Activated CD4-positive, alpha-beta memory T cell treated with anti-CD3 and anti-CD28 coated beads, Interleukin-2, amount 10 ng/mL, durations not matched to agents 7 days and 5 days (primary cell): ENCODE measurements at regions not wholly inside any gene's neighbourhood (a gene's known extent, or its start where the extent isn't known, plus 50 kb on each side); places are given as distances from the start of the nearest gene placed in this dataset.
"Not testable (repeated sequence)": the region's sequence is repeated elsewhere in the genome, so short reads cannot be mapped to it uniquely, and the experiment has no call there.

Experiments
- CTCF ChIA-PET: fragments of 350-600 bp; sonication (Branson Sonifier 250); formaldehyde crosslinking; loops from one replicate; lab custom pipeline; 2021; ENCODE audit warnings: antibody characterized with exemption, inconsistent platforms; lab: Charles Lee
- POLR2A ChIA-PET: fragments of 350-600 bp; sonication (Branson Sonifier 250); formaldehyde crosslinking; loops from one replicate; lab custom pipeline; 2021; ENCODE audit warnings: antibody characterized with exemption; lab: Charles Lee
- DNase-seq: peaks from one replicate; pipeline ENCODE4 v3.0.0-alpha.2; 2020
- H3K27ac Mint-ChIP-seq: one replicate; pipeline ENCODE4 v1.8.0; 2021; ENCODE audit warnings: mild to moderate bottlenecking, mixed read lengths
- H3K27me3 Mint-ChIP-seq: one replicate; pipeline ENCODE4 v1.8.0; 2021; ENCODE audit warnings: mixed read lengths
- H3K36me3 Mint-ChIP-seq: one replicate; pipeline ENCODE4 v1.8.0; 2021; ENCODE audit warnings: low read depth, mixed read lengths
- H3K4me1 Mint-ChIP-seq: one replicate; pipeline ENCODE4 v1.8.0; 2021; ENCODE audit warnings: mixed read lengths
- H3K4me3 Mint-ChIP-seq: one replicate; pipeline ENCODE4 v1.8.0; 2021; ENCODE audit warnings: mild to moderate bottlenecking, mixed read lengths
- H3K9me3 Mint-ChIP-seq: one replicate; pipeline ENCODE4 v1.8.0; 2021; ENCODE audit warnings: mixed read lengths

DNA sequence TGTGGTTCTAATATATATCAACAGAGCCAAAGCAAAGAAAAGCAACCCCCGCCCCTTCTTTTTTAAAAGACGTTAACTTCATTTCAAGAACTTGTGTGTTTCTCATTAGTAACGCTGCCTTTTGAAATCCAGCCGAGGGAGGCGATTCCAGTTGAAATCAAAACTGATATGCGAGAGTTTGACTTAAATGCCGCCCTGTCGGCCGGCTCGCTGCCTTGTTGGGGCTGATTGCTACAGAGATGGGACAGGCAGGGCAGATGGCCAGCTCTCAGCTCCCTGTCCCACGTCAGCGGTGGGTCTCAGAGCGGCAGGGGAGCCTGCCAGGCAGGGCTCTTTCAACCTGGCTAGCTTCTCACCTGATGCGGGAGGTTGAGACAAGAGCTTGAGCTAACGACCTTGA lies 51.9 kb upstream of the ALX4 start:
- no peak overlapping the region for H3K27ac Mint-ChIP-seq
- ChIA-PET CTCF (no interaction called here), POLR2A (no interaction called here)
- no peaks in the 10 kb centered on the region for H3K36me3 Mint-ChIP-seq
- H3K4me1 Mint-ChIP-seq = no peaks in the 10 kb centered on the region
- no peaks in the 10 kb centered on the region for H3K9me3 Mint-ChIP-seq
- DNase-seq = no peak
- H3K4me3 Mint-ChIP-seq = no peak overlapping the region
- H3K27me3 Mint-ChIP-seq = peaks cover 15% of the 10 kb centered on the region

DNA sequence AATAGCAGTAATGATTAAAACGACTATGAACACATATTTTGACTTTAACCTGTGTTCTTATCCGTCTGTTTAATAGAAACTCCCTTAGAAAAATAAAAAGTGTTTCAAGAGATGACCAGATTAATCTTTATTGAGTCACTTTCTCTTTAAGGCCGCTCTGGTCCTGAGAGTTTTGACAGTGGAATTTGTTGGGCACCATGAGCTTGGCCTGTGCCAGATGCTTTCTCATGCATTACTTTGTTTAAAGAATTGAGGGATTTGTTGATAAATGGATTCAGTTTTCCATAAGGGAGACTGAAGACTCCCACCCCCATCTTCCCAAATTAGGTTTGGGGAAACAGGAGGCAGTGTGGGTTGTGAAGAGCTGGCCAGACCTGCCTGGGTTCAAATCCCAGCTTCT lies 53.2 kb upstream of the ALX4 start:
- CTCF ChIA-PET = no interaction called here
- H3K9me3 Mint-ChIP-seq = no peaks in the 10 kb centered on the region

DNA sequence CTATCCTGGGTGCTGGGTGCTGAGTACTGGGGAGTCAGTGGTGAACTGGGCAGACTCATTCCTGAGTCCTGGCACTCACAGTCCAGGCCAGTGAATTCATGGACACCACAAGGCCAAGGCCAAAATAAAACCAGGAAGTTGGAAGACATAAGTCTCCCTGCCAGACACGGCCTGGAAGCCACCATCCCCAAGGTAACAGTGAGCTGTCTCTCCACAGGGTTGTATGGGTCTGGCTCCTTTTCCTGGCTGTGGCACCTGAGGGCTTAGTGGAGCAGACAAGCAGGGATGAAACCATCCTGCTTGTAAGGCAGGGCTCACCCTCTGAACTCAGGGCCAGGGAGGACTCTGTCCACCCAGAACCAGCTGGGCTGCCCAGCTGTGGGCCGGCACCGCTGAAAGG lies 54.7 kb upstream of the ALX4 start:
- Mint-ChIP-seq H3K9me3 (no peaks in the 10 kb centered on the region), H3K36me3 (no peaks in the 10 kb centered on the region), H3K4me3 (no peak overlapping the region), H3K27ac (no peak overlapping the region), H3K4me1 (no peaks in the 10 kb centered on the region), H3K27me3 (peaks cover 16% of the 10 kb centered on the region)
- no peak for DNase-seq
- ChIA-PET POLR2A (no interaction called here), CTCF (no interaction called here)

More for the DNA sequence above, 53.2 kb upstream of the ALX4 start:
- no peak for DNase-seq
- H3K4me3 Mint-ChIP-seq = no peak overlapping the region
- no peaks in the 10 kb centered on the region for H3K36me3 Mint-ChIP-seq
- H3K4me1 Mint-ChIP-seq = no peaks in the 10 kb centered on the region
- peaks cover 13% of the 10 kb centered on the region for H3K27me3 Mint-ChIP-seq
- POLR2A ChIA-PET = no interaction called here
- H3K27ac Mint-ChIP-seq = no peak overlapping the region

DNA sequence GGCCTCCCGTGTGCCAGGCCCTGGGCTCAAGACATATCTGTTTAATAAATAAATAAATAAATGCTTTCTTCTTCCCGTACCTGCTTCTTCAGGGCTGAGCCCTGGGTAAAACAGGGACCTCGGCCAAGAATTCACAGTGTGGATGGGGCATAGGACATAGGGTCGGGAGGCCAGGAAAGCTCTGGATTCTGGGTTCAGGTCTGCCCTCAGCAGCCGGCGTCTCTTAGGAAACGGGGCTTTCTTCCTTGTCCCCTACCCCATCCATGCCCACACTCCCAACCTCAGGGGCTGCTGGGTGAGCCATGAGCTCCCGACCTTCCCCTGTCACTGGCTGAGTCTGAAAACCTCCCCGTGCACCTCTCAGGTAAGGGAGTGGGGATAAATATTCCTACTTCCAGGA lies 55.7 kb upstream of the ALX4 start:
- Mint-ChIP-seq H3K36me3 (no peaks in the 10 kb centered on the region), H3K27me3 (peaks cover 16% of the 10 kb centered on the region), H3K9me3 (no peaks in the 10 kb centered on the region), H3K27ac (no peak overlapping the region), H3K4me3 (no peak overlapping the region), H3K4me1 (no peaks in the 10 kb centered on the region)
- POLR2A ChIA-PET = no interaction called here
- no peak for DNase-seq
- CTCF ChIA-PET = no interaction called here

DNA sequence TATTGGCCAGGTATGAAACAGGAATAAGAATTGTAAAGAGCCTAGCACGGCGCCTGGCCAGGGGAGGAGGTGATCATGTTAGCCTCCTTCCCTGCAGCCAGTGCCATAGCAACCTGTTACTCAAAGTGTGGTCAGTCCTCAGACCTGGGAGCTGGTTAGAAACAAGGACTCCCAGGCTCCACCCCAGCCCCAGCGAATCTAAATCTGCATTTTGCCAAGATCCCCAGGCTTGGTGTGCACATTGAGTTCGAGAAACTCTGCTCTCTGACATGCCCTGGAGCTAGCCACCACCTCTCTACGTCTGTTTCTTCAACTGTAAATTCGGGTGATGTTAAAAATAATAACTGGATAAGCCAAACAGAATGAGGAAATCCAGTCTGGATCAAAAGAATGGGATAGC lies 56.1 kb upstream of the ALX4 start:
- no peaks in the 10 kb centered on the region for H3K9me3 Mint-ChIP-seq
- DNase-seq = no peak
- H3K4me1 Mint-ChIP-seq = no peaks in the 10 kb centered on the region
- ChIA-PET POLR2A (no interaction called here), CTCF (no interaction called here)
- no peak overlapping the region for H3K4me3 Mint-ChIP-seq
- peaks cover 16% of the 10 kb centered on the region for H3K27me3 Mint-ChIP-seq
- H3K27ac Mint-ChIP-seq = no peak overlapping the region
- H3K36me3 Mint-ChIP-seq = no peaks in the 10 kb centered on the region

DNA sequence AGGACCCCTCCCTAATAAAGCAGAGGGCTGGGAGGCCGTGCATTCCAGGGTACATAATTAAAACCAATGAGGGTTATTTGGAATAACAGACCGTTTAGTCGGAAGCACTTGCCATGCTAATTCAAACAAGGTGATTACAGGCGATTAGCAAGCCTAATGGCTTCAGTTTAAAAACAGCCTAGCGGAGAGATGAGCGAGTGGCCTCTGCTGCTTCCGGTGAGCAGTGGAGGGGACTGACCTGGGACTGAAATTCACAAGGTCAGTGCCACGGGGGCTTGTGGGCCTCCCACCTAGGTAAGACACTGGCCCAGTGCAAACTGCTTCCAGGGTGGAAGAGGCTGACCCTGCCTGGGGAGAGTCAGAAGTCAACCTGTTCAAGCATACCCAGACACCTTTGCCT lies 56.8 kb upstream of the ALX4 start:
- Mint-ChIP-seq H3K4me1 (no peaks in the 10 kb centered on the region), H3K36me3 (no peaks in the 10 kb centered on the region), H3K27ac (no peak overlapping the region), H3K4me3 (no peak overlapping the region), H3K27me3 (peaks cover 16% of the 10 kb centered on the region), H3K9me3 (no peaks in the 10 kb centered on the region)
- POLR2A ChIA-PET = no interaction called here
- CTCF ChIA-PET = no interaction called here
- no peak for DNase-seq

DNA sequence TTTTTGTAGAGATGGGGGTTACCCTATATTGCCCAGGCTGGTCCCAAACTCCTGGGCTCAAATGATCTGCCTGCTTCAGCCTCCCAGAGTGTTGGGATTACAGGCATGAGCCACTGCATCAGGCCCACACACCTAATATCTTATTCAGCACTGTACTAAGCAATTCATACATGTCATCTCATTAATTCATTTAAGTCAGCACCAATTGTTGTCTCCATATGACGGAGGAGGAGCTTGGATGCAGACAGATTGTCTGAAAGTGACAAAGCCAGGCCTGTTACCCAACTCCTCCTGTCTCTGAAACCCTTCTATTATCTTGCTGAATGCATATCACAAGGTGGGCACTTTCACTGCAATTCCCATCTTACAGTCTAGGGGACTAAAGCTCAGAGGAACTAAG lies 57.5 kb upstream of the ALX4 start:
- Mint-ChIP-seq H3K4me1 (no peaks in the 10 kb centered on the region), H3K27ac (no peak overlapping the region), H3K27me3 (peaks cover 16% of the 10 kb centered on the region), H3K4me3 (no peak overlapping the region), H3K9me3 (no peaks in the 10 kb centered on the region), H3K36me3 (no peaks in the 10 kb centered on the region)
- CTCF ChIA-PET = no interaction called here
- POLR2A ChIA-PET = no interaction called here
- no peak for DNase-seq

DNA sequence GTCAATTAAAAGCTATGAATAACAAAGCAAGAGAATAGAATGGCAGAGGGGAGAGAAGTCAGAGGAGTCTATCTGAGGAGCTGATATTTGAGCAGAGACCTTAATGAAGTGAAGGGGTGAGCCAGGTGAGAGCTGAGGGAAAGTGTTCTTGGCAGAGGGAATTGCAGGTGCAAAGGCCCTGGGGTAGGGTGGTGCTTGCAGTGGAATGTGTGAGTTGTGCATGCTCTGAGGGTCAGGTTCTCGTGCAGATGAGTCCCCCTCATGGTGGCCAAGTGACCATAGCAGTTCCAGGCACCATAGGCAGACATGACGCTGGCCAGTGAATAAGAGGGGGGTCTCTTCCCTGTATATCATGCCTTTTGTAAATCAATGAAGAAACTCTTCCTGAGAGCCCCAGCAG lies 58.9 kb upstream of the ALX4 start:
- Mint-ChIP-seq H3K27me3 (peaks cover 11% of the 10 kb centered on the region), H3K4me1 (no peaks in the 10 kb centered on the region), H3K36me3 (no peaks in the 10 kb centered on the region), H3K4me3 (no peak overlapping the region), H3K9me3 (no peaks in the 10 kb centered on the region), H3K27ac (no peak overlapping the region)
- ChIA-PET POLR2A (no interaction called here), CTCF (no interaction called here)
- DNase-seq = no peak

DNA sequence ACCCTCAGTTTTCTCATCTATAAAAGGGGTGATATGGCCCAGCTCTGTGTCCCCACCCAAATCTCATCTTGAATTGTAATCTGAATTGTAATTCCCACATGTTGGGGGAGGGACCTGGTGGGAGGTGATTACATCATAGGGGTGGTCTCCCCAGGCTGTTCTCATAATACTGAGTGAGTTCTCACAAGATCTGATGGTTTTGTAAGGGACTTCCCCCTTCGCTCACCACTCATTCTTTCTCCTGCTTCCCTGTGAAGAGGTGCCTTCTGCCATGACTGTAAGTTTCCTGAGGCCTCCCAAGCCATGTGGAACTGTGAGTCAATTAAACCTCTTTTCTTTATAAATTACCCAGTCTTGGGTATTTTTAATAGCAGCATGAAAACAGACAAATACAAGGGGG lies 61.1 kb upstream of the ALX4 start:
- H3K4me3 Mint-ChIP-seq, H3K27ac Mint-ChIP-seq, POLR2A ChIA-PET, H3K9me3 Mint-ChIP-seq, DNase-seq, H3K36me3 Mint-ChIP-seq, CTCF ChIA-PET, H3K27me3 Mint-ChIP-seq, H3K4me1 Mint-ChIP-seq: not testable (repeated sequence)

DNA sequence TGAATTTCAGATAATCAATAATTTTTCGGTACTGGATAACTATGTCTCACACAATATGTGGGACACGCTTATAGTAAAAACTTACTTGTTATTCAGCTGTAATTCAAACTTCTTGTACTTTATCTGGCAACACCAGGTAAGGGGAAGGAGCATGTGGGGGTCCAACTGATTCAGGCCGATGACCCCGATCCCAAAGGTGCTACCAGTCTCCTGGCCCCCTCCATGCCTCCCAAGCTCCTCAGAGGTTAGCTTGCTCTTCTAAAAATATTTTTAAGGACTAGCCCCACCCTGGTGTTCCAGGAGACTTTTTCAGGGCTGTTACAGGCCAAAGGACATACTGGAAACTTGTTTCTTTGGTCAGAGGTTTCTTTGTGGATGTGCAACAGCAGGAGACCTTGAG lies 61.8 kb upstream of the ALX4 start:
- DNase-seq = no peak
- H3K36me3 Mint-ChIP-seq = no peaks in the 10 kb centered on the region

DNA sequence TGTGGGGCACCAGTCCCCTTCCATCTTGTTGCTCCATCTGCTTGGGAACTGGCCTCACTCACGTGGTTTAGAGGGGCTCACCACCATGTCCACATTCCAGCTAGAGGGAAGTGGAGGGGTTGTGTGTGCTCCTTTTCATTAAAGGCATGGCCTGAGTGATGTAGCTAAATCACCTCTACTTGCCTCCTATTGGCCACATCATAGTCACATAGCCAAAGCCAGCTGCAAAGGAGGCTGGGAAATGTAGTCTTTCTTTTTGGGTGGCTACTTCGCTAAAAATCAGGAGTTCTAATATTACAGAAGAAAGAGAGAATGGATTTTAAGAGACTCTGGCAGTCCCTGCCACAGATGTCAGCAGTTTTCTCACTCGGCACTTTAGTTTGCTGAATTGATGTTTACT lies 63.0 kb upstream of the ALX4 start:
- H3K4me3 Mint-ChIP-seq = no peak overlapping the region
- H3K27me3 Mint-ChIP-seq = peaks cover 5% of the 10 kb centered on the region
- no peaks in the 10 kb centered on the region for H3K4me1 Mint-ChIP-seq
- no peak for DNase-seq
- ChIA-PET POLR2A (no interaction called here), CTCF (no interaction called here)
- H3K9me3 Mint-ChIP-seq = no peaks in the 10 kb centered on the region
- H3K36me3 Mint-ChIP-seq = no peaks in the 10 kb centered on the region
- no peak overlapping the region for H3K27ac Mint-ChIP-seq

More for the DNA sequence above, 61.8 kb upstream of the ALX4 start:
- no peak overlapping the region for H3K27ac Mint-ChIP-seq
- POLR2A ChIA-PET = no interaction called here
- no peak overlapping the region for H3K4me3 Mint-ChIP-seq
- no peaks in the 10 kb centered on the region for H3K9me3 Mint-ChIP-seq
- no peaks in the 10 kb centered on the region for H3K4me1 Mint-ChIP-seq
- peaks cover 5% of the 10 kb centered on the region for H3K27me3 Mint-ChIP-seq
- CTCF ChIA-PET = no interaction called here

DNA sequence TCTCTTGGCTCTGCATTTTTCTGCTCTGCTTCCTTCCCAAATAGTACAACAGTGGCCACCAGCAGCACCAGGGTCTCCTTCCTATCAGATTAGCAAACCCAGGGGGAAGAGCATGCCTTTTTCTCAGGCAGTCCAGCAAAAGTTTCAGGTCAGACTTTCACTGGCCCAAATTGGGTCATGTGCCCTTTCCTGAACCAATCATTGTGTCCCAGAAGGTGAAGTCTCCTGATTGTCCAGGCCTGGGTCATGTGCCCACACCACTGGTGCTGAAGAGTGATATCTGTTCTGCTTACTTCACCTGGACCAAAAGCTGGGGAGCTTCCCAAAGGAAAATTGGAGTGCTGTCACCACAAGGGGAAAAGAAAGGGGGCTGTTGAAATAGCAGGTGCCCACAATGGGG lies 64.1 kb upstream of the ALX4 start:
- Mint-ChIP-seq H3K9me3 (no peaks in the 10 kb centered on the region), H3K27ac (no peak overlapping the region), H3K27me3 (peaks cover 2% of the 10 kb centered on the region), H3K4me1 (no peaks in the 10 kb centered on the region), H3K36me3 (no peaks in the 10 kb centered on the region), H3K4me3 (no peak overlapping the region)
- no peak for DNase-seq
- CTCF ChIA-PET = no interaction called here
- POLR2A ChIA-PET = no interaction called here

DNA sequence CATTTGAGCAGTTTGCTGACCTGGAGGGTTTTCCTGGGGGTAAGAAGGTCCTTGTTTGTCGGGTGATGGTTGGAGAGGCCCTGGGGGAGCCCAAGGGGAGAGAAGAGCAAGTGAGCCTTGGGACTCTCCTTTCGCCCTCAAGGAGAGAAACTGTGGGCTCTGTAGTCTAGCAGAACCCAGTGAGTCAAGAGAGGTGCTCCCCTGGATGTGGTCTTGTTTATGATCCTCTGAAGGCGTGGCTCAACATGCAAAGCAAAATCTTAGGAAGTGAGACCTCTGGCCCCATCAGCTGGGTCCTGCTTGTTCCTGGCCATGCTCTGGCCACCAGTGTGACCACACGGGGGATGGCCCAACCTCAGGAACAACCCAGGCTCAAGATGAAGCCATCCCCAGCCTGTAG lies 66.5 kb upstream of the ALX4 start:
- Mint-ChIP-seq H3K27ac (no peak overlapping the region), H3K9me3 (no peaks in the 10 kb centered on the region), H3K4me1 (no peaks in the 10 kb centered on the region), H3K4me3 (no peak overlapping the region), H3K27me3 (peaks cover 2% of the 10 kb centered on the region), H3K36me3 (no peaks in the 10 kb centered on the region)
- ChIA-PET POLR2A (no interaction called here), CTCF (no interaction called here)
- no peak for DNase-seq

DNA sequence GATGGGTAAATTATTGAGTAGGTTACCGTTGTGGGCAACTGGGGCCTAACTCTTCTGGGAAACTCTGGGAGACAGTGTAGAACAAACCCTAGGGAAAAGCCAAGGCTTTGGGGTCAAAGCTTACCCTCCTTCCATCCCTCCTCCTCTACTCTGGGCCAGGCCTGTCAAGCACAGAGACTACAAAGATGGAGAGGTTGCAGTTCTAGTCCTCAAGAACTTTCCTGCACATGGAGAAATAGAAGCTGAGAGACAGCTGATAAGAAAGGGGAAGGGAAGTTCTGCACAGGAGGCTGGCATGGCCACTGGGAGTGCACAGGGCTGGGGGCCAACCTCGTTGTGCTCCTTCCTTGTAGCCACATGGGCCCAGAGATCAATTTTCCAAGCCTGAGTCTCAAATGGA lies 67.2 kb upstream of the ALX4 start:
- CTCF ChIA-PET = no interaction called here
- H3K27ac Mint-ChIP-seq = no peak overlapping the region
- H3K27me3 Mint-ChIP-seq = peaks cover 2% of the 10 kb centered on the region
- POLR2A ChIA-PET = no interaction called here
- no peaks in the 10 kb centered on the region for H3K4me1 Mint-ChIP-seq
- no peaks in the 10 kb centered on the region for H3K36me3 Mint-ChIP-seq
- H3K4me3 Mint-ChIP-seq = no peak overlapping the region
- no peak for DNase-seq
- no peaks in the 10 kb centered on the region for H3K9me3 Mint-ChIP-seq

DNA sequence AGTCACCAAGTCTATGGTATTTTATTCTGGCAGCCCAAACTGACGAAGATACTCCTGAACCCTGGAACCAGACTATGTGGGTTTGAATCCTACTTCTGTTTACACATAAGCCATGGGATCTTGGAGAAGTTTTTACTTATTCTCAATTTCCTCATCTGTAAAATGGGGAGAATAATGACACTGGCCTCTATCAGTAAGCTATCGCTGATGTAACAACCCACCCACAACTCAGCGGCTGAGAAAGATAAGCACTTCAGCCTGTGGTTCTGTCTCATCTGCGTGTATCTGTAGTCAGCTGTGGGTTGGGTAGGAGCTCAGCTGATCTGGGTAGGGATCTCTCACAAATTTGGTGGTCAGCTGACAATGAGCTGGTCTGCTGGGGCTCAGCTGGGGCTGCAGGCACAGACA lies 68.0 kb upstream of the ALX4 start:
- ChIA-PET CTCF (no interaction called here), POLR2A (no interaction called here)
- no peak for DNase-seq
- H3K27me3 Mint-ChIP-seq = peaks cover 2% of the 10 kb centered on the region
- no peaks in the 10 kb centered on the region for H3K4me1 Mint-ChIP-seq
- H3K9me3 Mint-ChIP-seq = no peaks in the 10 kb centered on the region
- H3K27ac Mint-ChIP-seq = no peak overlapping the region
- H3K4me3 Mint-ChIP-seq = no peak overlapping the region
- H3K36me3 Mint-ChIP-seq = no peaks in the 10 kb centered on the region
